SHP77 treated with DMSO at 0.1 percent for 48 hours (cell line): ENCODE measurements at regions not wholly inside any gene's neighbourhood (a gene's known extent, or its start where the extent isn't known, plus 50 kb on each side); places are given as distances from the start of the nearest gene placed in this dataset.

Source experiments
- DNase-seq: peaks from one replicate; lab custom pipeline; 2025; lab: John Stamatoyannopoulos, UW

DNA sequence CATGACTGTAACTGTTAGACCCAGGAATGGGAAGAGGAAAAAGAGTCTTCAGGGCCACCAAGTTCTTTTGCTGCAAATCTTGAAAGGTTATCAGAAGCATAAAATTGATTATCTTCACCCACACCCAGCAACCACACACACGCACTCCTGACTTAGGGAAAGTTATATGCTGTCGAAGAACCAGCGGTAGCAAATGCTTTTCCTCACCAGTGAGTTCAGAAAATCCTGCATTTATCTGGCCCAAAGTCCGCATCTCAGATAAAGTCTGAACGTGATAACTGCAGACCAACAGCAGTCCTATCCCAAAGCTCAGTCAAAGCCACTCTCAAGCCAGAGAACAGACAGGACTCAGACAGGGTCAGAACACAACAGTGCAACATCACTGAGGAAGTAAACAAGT, 115.6 kb downstream of the IRS2 start:
- no peak for DNase-seq

GRCh38 chr13:109669956-109670355, 116.4 kb downstream of the IRS2 start:
- no peak for DNase-seq

GRCh38 chr13:109669234-109669612, 117.2 kb downstream of the IRS2 start:
- no peak for DNase-seq

DNA sequence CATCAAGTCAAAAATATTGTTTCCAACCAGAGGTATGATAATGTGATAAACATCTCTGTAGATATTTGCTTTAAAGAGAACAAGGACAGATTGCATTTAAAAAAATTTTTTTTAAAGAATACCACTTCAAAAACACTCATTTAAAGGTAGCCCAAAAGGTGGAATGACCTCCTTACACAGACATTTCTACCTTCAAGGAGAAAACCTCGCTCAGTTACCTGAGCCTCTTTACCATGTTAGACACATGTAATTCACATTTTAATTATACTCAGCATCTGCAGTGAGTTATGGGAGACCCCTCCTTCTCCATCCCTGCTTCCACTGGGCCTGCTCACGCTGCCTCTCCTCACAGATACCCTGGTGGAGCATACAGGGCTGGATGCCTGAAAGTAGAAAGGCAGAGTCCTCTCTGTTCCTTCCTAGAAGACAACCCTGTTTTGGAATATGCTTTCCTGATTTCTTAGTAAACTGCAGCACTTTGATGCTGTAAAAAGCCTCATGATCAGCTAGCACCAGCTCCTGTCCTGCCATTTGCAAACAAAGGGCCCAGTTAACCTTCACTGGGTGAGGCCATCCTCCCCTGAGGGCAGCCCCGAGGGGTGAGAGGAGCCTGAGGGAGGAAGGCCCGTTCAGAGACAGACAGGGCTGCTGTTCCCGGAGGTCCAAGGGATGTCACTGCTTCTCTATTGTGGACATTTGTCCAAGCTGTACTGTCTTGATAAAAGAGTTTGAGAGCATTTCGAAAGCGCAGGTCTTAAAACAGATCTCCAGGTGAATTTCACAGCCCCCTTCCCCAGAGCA, 117.8 kb downstream of the IRS2 start:
- DNase-seq, result no peak

DNA sequence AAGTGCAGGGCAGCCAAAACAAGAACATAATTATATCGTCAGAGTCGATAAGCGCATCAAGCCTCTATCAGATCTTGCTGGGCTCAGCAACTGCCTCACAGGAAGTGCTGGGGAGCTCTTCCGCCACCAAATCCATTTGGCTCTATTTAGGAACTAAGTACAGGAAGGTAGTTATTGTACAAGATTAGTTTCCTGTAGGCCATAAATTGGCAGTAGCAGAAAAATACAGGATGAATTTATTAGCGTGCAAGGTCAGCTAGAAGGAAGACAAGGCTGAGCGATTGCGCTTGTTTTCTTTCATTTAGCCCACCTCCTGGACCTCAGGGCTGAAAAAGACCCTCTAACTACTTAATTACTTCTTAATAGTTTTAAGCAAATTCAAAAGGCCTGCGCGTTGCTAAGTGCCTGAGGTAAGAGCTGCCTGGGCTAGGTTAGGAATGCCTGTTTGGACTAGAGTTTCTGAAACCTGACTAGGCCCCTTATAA, 118.5 kb downstream of the IRS2 start:
- no peak for DNase-seq

DNA sequence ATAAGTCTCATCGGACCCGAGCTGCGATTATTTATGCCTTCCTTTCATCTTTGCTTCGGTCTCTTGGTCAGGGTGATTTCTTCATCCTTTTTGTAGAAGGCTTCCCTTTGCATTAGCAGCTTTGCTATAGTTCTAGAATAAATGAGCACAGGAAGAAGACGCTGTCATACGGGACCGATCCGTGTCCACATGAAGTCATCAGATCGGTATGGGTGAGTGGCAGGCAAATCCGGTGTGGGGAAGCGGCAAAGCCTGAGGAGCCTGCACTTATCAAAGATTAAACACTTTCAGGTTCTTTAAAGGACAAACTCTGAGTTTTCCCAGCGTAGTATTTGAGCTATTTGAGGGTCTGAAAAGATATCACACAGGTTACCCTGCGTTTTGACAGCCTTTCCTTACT, 119.3 kb downstream of the IRS2 start:
- DNase-seq, result no peak

- no peak for DNase-seq
Measured at GRCh38 chr13:109666656-109667055, 119.7 kb downstream of the IRS2 start.

DNA sequence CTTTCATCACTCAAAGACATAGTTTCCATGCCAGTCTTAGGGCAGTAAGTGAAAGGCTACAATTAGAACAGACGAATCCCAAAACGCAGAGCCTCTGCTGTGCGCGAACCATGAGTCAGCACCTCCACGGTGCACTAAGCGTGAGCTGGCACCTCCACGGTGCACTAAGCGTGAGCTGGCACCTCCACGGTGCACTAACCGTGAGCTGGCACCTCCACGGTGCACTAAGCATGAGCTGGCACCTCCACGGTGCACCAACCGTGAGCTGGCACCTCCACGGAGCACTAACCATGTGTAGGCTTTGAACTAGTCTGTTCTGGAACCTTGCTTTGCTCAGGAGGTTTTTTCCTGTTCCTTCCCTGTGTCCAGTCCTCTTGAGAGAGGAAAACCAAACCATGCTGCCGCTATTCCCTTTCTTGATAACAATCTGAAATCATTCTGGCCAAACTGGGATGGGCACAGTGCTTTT, 120.6 kb downstream of the IRS2 start:
- DNase-seq, result no peak

DNA sequence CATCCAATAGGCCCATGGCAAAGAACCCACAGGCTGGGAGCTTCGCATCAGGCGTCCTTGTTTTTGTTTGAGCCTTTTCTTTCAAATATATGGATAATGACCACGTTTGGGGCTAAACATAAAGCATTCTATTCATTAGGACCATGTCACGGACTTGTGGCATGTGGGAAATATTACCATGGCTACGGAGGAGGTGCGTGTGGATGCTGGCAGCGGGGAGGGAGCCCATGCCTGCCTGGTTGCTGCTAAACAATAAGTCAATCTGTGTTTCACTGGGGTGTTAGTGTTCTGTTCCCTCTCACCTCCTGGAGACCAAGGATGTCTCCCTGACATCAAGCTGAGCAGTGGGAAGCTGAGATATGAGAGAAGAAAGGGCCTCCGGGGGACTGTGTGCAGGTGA, 121.1 kb downstream of the IRS2 start:
- no peak for DNase-seq

- DNase-seq, result no peak
Measured at GRCh38 chr13:109657395-109657794, 129.0 kb downstream of the IRS2 start.

DNA sequence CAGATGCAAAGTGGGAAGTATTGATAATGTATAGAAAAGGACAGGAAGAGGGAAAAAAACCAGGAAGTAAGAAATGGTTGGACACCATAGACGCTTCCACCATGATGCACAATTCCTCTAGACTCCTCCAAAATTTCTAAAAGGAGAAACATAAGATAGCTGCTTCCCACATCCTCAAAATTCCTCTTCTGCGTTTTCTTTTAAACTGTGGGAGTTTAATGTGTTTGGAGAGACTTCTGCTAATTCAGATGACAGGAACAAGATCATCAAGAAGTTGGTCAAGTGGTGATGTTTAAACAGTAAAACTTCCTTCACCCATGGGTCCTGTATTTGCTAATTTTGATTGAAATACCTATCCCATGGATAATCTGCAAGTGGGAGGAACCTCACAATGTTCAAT, 130.2 kb downstream of the IRS2 start:
- DNase-seq, result no peak

DNA sequence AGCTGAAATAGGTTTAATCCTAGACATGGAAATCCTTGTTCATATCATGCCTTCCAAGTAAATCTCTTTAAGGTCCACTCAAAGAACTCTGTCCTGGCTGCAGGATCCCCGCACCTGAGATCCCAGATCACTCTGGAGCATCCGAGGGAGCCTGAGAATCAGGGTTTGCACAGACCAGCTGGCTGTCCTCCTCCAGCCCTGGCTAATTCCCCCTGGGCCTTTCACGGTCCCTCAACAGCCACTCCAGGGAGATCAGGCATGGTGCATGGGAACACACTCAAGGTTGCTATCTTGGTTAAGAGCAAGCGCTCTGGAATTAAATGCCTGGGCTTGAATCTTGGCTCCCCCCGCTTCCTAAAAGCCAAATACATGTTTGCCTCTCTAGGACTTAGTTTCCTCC, 130.8 kb downstream of the IRS2 start:
- no peak for DNase-seq

GRCh38 chr13:109655206-109655600, 131.2 kb downstream of the IRS2 start:
- DNase-seq, result no peak

- no peak for DNase-seq
Measured at GRCh38 chr13:109654341-109655205, 131.8 kb downstream of the IRS2 start.

DNA sequence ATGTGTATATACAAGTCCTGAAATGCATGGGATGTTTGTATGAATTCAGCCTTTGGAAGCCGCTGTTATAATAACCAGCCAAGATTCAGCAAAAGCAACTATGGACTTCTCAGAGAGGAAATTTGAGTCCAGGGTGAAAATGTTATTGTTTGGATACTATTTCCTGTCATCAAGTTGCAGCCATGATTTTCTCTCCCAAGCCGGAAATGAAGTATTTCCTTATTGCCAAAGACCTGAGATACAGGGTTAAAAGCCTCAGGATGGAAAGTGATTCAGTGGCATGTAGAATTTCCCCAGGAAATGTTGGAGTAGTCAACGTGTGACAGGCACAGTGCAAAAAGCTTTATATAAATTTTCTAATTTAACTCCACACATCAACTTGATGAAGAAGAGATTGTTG, 133.9 kb downstream of the IRS2 start:
- DNase-seq, result no peak

GRCh38 chr13:109651854-109652253, 134.5 kb downstream of the IRS2 start:
- DNase-seq, result no peak

DNA sequence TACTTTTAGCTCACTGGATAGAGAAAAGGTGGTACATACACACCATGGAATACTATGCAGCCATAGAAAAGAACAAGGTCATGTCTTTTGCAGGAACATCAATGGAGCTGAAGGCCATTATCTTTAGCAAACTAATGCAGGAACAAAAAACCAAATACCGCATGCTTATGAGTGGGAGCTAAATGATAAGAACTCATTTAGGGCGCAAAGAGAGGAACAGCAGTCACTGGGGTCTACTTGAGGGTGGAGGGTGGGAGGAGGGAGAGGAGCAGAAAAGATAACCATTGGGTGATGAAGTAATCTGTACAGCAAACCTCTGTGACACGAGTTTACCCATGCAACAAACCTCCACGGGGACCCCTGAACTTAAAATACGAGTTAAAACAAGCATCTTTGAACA, 135.1 kb downstream of the IRS2 start:
- DNase-seq, result no peak

- DNase-seq, result no peak
Measured at GRCh38 chr13:109650861-109651260, 135.5 kb downstream of the IRS2 start.

DNA sequence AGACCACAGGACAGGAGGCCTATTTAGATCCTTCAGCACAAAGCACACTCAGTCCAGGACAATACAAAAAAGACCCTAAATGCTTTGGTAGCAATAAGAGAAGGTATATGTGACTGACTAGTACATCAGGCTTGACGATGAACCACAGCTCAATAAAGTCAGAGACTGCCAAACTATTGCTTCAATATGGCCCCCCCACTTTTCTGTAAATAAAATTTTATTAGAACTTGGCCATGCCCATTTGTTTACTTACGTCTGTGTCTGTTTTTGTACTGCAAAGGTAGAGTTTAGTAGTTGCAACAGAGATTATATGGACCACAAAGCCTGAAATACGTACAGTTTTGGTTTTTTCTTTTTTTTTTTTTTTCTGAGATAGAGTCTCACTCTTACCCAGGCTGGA, 136.7 kb downstream of the IRS2 start:
- no peak for DNase-seq

DNA sequence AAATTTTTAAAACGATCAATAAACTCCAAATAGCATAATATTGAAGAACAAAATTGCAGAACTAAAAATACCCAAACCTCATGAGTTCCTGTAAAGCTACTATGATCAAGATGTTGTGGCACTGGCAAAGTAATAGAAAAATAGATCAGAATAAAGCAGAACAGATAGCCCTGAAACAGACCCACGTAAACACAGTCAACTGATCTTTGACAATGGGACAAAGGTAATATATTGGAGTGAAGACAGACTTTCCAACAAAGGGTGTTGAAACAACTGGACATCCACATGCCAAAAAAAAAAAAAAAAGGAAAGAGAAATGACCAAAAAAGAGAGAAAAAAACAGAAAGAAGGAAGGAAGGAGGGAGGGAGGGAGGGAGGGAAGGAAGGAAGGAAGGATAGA, 138.7 kb downstream of the IRS2 start:
- no peak for DNase-seq

DNA sequence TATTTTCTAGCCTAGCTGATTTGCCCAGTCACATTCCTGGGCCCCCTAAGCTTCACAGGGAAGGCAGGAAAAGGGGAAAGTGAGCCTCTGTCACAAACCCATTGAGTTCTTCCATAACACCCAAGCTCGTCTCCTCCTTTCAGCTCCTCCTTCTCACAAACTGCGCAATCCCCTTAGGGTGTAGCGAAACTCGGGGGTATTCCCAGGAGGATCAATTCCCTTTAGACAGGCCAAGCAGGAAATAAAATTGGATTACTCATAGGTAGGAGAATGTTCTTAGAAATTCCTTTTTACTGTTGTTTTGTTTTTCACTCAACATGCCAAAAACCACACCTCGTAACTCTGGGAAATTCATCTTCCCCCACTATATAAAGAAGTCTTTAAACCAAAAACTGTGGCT, 139.3 kb downstream of the IRS2 start:
- DNase-seq, result no peak

DNA sequence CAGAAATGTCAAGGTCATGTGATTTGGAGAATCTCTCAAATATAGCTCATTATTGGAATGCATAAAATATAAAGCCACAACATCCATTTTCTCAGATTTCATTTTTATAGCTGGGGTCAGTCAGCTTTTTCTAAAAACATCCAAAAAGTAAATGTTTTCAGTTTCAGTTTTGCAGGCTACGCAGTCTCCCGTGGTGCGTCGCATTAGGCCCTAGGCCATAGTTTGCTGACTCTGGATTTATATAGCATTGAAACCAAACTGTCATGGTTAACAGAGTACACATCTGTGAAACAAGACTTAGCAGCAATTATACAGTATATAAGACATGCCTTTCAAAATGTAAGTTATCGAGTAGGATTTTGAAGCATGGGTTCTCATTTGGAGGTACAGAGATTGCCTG, 140.0 kb downstream of the IRS2 start:
- DNase-seq, result no peak

- DNase-seq, result no peak
Measured at GRCh38 chr13:109645831-109646230, 140.6 kb downstream of the IRS2 start.
